ENCODE measurements at regions not wholly inside any gene's neighbourhood (a gene's known extent, or its start where the extent isn't known, plus 50 kb on each side); places are given as distances from the start of the nearest gene placed in this dataset.

- Histone ChIP-seq H3K27ac (ENCODE audit: insufficient read length, low read depth, low read length) (no peak overlapping the region), H3K9me3 (ENCODE audit: control insufficient read depth, low read depth, low read length) (no peaks in the 10 kb centered on the region), H2BK120ac (ENCODE audit: low read depth, low read length, poor library complexity, severe bottlenecking) (no peak overlapping the region), H3K23ac (ENCODE audit: insufficient read length, low read depth, low read length) (no peak overlapping the region), H4K8ac (replicated peaks; ENCODE audit: insufficient read length, low read depth, low read length) (no peak overlapping the region), H3K4me2 (ENCODE audit: insufficient read depth, insufficient read length, low read length) (no peak overlapping the region), H3K18ac (ENCODE audit: insufficient read length, low read depth, low read length) (no peak overlapping the region), H3K4me1 (ENCODE audit: insufficient read depth, low read length) (no peaks in the 10 kb centered on the region), H2BK20ac (ENCODE audit: low read depth, low read length, poor library complexity, severe bottlenecking) (no peak overlapping the region), H2BK5ac (ENCODE audit: insufficient read length, low read length) (no peak overlapping the region), H3K56ac (ENCODE audit: insufficient read length, low read depth, low read length) (no peak overlapping the region), H3K23me2 (ENCODE audit: insufficient read length, low read depth, low read length, poor library complexity, severe bottlenecking) (no peaks in the 10 kb centered on the region), H3K79me1 (ENCODE audit: insufficient read depth, low read depth, low read length, poor library complexity, severe bottlenecking) (no peaks in the 10 kb centered on the region), H3K27me3 (ENCODE audit: insufficient read depth, low read length) (no peaks in the 10 kb centered on the region), H3K9ac (ENCODE audit: extremely low read depth, insufficient read length, low read length) (no peak overlapping the region), H2AFZ (ENCODE audit: low read length) (no peak overlapping the region), H3T11ph (ENCODE audit: low read length) (no peak overlapping the region), H4K91ac (ENCODE audit: insufficient read length, low read depth, low read length) (no peak overlapping the region), H3K4ac (ENCODE audit: low read depth, low read length) (no peak overlapping the region), H3K79me2 (ENCODE audit: insufficient read depth, low read length) (no peaks in the 10 kb centered on the region), H4K5ac (ENCODE audit: insufficient read length, low read depth, low read length) (no peak overlapping the region), H2BK12ac (ENCODE audit: insufficient read length, low read depth, low read length) (no peak overlapping the region), H2AK5ac (ENCODE audit: insufficient read length, low read length) (no peak overlapping the region), H3K14ac (ENCODE audit: insufficient read depth, low read length) (no peak overlapping the region), H2BK15ac (ENCODE audit: low read depth, low read length) (no peak overlapping the region), H4K20me1 (ENCODE audit: control insufficient read depth, insufficient read depth, insufficient read length) (no peaks in the 10 kb centered on the region)
- no peaks in the 10 kb centered on the region; a peak in 1 of 5 replicates for H3K9me3 Mint-ChIP-seq
- no CpG with 5 or more reads among the region's 1 CpG for WGBS (ENCODE audit: extremely low coverage, insufficient read length, low lambda C conversion rate)
- no peaks in the 10 kb centered on the region for H3K4me1 Mint-ChIP-seq
- H3K27me3 Mint-ChIP-seq (ENCODE audit: low read depth), result no peaks in the 10 kb centered on the region
- H3K36me3 Mint-ChIP-seq (ENCODE audit: insufficient read depth in 1 of 3, low read depth in 3 of 3), result no peaks in the 10 kb centered on the region
- TF ChIP-seq CTCF (conservative IDR thresholded peaks at IDR 0.05), result no peak
- DNase-seq, result no peak
- H3K27ac Mint-ChIP-seq, result no peak overlapping the region
- H3K4me3 Mint-ChIP-seq, result no peak overlapping the region
Observed at GRCh38 chr9:18046068-18046467, 427.9 kb upstream of the ADAMTSL1 start.
